SK-N-MC (cell line): ENCODE measurements at regions not wholly inside any gene's neighbourhood (a gene's known extent, or its start where the extent isn't known, plus 50 kb on each side); places are given as distances from the start of the nearest gene placed in this dataset.

ENCODE experiments used
- DNase-seq: peaks from one replicate; pipeline ENCODE4 v3.0.0-alpha.2; 2011; ENCODE audit warnings: low read depth, low spot score
- H3K27ac ChIP-seq: fragments of 200-600 bp; sonication (generic); 2 replicates; pipeline ENCODE4 v1.5.1; 2016; ENCODE audit warnings: mixed run types
- H3K36me3 ChIP-seq: fragments of 200-600 bp; sonication (generic); 2 replicates; pipeline ENCODE4 v1.6.1; 2017; ENCODE audit warnings: antibody characterized with exemption, low read length, mixed read lengths; ENCODE audit not compliant: insufficient read depth
- H3K4me3 ChIP-seq: fragments of 200-600 bp; sonication (generic); 2 replicates; pipeline ENCODE4 v1.5.1; 2016
- H3K9ac ChIP-seq: fragments of 200-600 bp; sonication (generic); 2 replicates; pipeline ENCODE4 v1.8.0; 2017; ENCODE audit warnings: mixed run types, mixed read lengths; ENCODE audit not compliant: insufficient read length
- H3K9me3 ChIP-seq: fragments of 200-600 bp; sonication (generic); 2 replicates; pipeline ENCODE4 v1.6.1; 2017; ENCODE audit warnings: low read depth, mild to moderate bottlenecking, antibody characterized with exemption, low read length, moderate library complexity, mixed read lengths
- EZH2 ChIP-seq: fragments of 200-600 bp; sonication (generic); IDR thresholded peaks from one replicate; pipeline ENCODE4 v1.6.1; 2017; ENCODE audit warnings: antibody characterized with exemption
- FOXP2 ChIP-seq: optimal IDR thresholded peaks from 2 replicates; pipeline ENCODE3; 2011; ENCODE audit warnings: mild to moderate bottlenecking, moderate library complexity; ENCODE audit not compliant: insufficient read depth; ENCODE audit errors: extremely low read length, control extremely low read depth
- POLR2AphosphoS5 ChIP-seq: IDR thresholded peaks from 2 replicates; pipeline ENCODE4 v1.6.1; 2012; ENCODE audit warnings: mild to moderate bottlenecking, low read depth, low read length, borderline replicate concordance

GRCh38 chr1:234672349-234673135, 62.6 kb upstream of the IRF2BP2 start:
- H3K9ac ChIP-seq: no peak overlapping the region
- no peaks in the 10 kb centered on the region for H3K36me3 ChIP-seq
- H3K9me3 ChIP-seq: no peaks in the 10 kb centered on the region; the same call in 1 of the 2 replicates
- H3K4me3 ChIP-seq: no peak overlapping the region
- no peak overlapping the region for H3K27ac ChIP-seq
- DNase-seq: no peak
- TF ChIP-seq EZH2 (no peak), POLR2AphosphoS5 (no peak), FOXP2 (no peak)

GRCh38 chr1:234670967-234671626, 61.1 kb upstream of the IRF2BP2 start:
- Histone ChIP-seq H3K4me3 (no peak overlapping the region), H3K36me3 (no peaks in the 10 kb centered on the region), H3K9ac (no peak overlapping the region), H3K27ac (no peak overlapping the region), H3K9me3 (no peaks in the 10 kb centered on the region; the same call in 1 of the 2 replicates)
- TF ChIP-seq POLR2AphosphoS5 (no peak), FOXP2 (no peak), EZH2 (no peak)
- DNase-seq: no peak

GRCh38 chr1:234669499-234669898, 59.5 kb upstream of the IRF2BP2 start:
- Histone ChIP-seq H3K9ac (no peak overlapping the region), H3K36me3 (no peaks in the 10 kb centered on the region), H3K27ac (no peak overlapping the region), H3K4me3 (no peak overlapping the region), H3K9me3 (no peaks in the 10 kb centered on the region; the same call in 1 of the 2 replicates)
- DNase-seq: no peak
- TF ChIP-seq FOXP2 (no peak), POLR2AphosphoS5 (no peak), EZH2 (no peak)

- TF ChIP-seq POLR2AphosphoS5: no peak
- no peak for TF ChIP-seq FOXP2
- no peak for TF ChIP-seq EZH2
- Histone ChIP-seq H3K27ac (no peak overlapping the region), H3K36me3 (no peaks in the 10 kb centered on the region), H3K9me3 (no peaks in the 10 kb centered on the region; the same call in 1 of the 2 replicates), H3K9ac (no peak overlapping the region), H3K4me3 (no peak overlapping the region)
- no peak for DNase-seq
Observed at GRCh38 chr1:234668577-234668955, 58.6 kb upstream of the IRF2BP2 start.

GRCh38 chr1:234667600-234668576, 57.9 kb upstream of the IRF2BP2 start:
- TF ChIP-seq POLR2AphosphoS5: no peak
- no peak for TF ChIP-seq FOXP2
- TF ChIP-seq EZH2: no peak
- Histone ChIP-seq H3K9me3 (no peaks in the 10 kb centered on the region; the same call in 1 of the 2 replicates), H3K9ac (no peak overlapping the region), H3K36me3 (no peaks in the 10 kb centered on the region), H3K4me3 (no peak overlapping the region), H3K27ac (no peak overlapping the region)
- DNase-seq: no peak

- Histone ChIP-seq H3K9me3 (no peaks in the 10 kb centered on the region; the same call in 1 of the 2 replicates), H3K9ac (no peak overlapping the region), H3K36me3 (no peaks in the 10 kb centered on the region), H3K4me3 (no peak overlapping the region), H3K27ac (no peak overlapping the region)
- TF ChIP-seq POLR2AphosphoS5 (no peak), FOXP2 (no peak), EZH2 (no peak)
- DNase-seq: no peak
Observed at GRCh38 chr1:234666761-234667160, 56.8 kb upstream of the IRF2BP2 start.

- no peak overlapping the region for H3K27ac ChIP-seq
- DNase-seq: no peak
- no peaks in the 10 kb centered on the region; the same call in 1 of the 2 replicates for H3K9me3 ChIP-seq
- TF ChIP-seq FOXP2: no peak
- TF ChIP-seq POLR2AphosphoS5: no peak
- TF ChIP-seq EZH2: no peak
- no peaks in the 10 kb centered on the region for H3K36me3 ChIP-seq
- H3K9ac ChIP-seq: no peak overlapping the region
- H3K4me3 ChIP-seq: no peak overlapping the region
Observed at GRCh38 chr1:234665975-234666605, 56.1 kb upstream of the IRF2BP2 start.

- no peak for DNase-seq
- H3K36me3 ChIP-seq: no peaks in the 10 kb centered on the region
- H3K9me3 ChIP-seq: no peaks in the 10 kb centered on the region
- H3K4me3 ChIP-seq: no peak overlapping the region
- H3K9ac ChIP-seq: no peak overlapping the region
- no peak overlapping the region for H3K27ac ChIP-seq
- TF ChIP-seq EZH2 (no peak), POLR2AphosphoS5 (no peak), FOXP2 (no peak)
Observed at GRCh38 chr1:234662148-234662547, 52.2 kb upstream of the IRF2BP2 start.
